AG10803 (cell line): ENCODE measurements at regions not wholly inside any gene's neighbourhood (a gene's known extent, or its start where the extent isn't known, plus 50 kb on each side); places are given as distances from the start of the nearest gene placed in this dataset.

Experiments used
- DNase-seq: peaks from one replicate; pipeline ENCODE4 v3.0.0; 2010; ENCODE audit warnings: low read depth
- H3K4me3 ChIP-seq: 2 replicates; pipeline ENCODE4 v1.5.1; 2011; ENCODE audit warnings: mild to moderate bottlenecking, low read length, control low read depth
- TF ChIP-seq, protein P1 (sequence below): conservative IDR thresholded peaks from 2 replicates; pipeline ENCODE4 v1.5.1; 2011; ENCODE audit warnings: mild to moderate bottlenecking, low read length, control low read depth, inconsistent platforms

- TF ChIP-seq, protein P1, sequence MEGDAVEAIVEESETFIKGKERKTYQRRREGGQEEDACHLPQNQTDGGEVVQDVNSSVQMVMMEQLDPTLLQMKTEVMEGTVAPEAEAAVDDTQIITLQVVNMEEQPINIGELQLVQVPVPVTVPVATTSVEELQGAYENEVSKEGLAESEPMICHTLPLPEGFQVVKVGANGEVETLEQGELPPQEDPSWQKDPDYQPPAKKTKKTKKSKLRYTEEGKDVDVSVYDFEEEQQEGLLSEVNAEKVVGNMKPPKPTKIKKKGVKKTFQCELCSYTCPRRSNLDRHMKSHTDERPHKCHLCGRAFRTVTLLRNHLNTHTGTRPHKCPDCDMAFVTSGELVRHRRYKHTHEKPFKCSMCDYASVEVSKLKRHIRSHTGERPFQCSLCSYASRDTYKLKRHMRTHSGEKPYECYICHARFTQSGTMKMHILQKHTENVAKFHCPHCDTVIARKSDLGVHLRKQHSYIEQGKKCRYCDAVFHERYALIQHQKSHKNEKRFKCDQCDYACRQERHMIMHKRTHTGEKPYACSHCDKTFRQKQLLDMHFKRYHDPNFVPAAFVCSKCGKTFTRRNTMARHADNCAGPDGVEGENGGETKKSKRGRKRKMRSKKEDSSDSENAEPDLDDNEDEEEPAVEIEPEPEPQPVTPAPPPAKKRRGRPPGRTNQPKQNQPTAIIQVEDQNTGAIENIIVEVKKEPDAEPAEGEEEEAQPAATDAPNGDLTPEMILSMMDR, result no peak
- no peak overlapping the region for H3K4me3 ChIP-seq
- DNase-seq, result no peak
These were observed 1038.2 kb downstream of the TECRL start for GRCh38 chr4:63371001-63371400.

GRCh38 chr4:63361628-63362027 lies 1047.6 kb downstream of the TECRL start:
- DNase-seq, result no peak
- no peak overlapping the region for H3K4me3 ChIP-seq
- TF ChIP-seq, protein P1, result no peak

DNA sequence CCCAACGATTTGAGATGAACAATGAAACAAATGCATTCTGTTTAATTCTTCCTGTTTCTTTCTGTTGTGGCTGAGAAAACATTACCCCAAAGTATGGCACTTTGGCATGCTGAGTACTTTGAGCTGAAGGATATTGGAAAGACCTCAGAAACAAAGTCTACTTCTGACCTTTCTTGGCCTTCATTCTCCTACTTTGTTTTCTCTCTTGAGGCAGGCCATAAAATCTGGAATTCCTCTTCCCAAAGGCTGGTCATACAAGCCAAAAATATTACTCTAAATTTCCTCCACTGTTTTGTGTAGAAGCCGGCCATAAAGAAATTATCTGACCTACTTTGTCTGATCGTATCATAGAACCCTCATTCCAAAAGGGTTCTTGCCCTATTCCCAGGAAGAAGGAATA lies 1048.2 kb downstream of the TECRL start:
- H3K4me3 ChIP-seq, result no peak overlapping the region
- TF ChIP-seq, protein P1, result no peak
- no peak for DNase-seq

GRCh38 chr4:63349674-63350025 lies 1059.6 kb downstream of the TECRL start:
- DNase-seq, result no peak
- no peak overlapping the region for H3K4me3 ChIP-seq
- TF ChIP-seq, protein P1, result no peak

DNA sequence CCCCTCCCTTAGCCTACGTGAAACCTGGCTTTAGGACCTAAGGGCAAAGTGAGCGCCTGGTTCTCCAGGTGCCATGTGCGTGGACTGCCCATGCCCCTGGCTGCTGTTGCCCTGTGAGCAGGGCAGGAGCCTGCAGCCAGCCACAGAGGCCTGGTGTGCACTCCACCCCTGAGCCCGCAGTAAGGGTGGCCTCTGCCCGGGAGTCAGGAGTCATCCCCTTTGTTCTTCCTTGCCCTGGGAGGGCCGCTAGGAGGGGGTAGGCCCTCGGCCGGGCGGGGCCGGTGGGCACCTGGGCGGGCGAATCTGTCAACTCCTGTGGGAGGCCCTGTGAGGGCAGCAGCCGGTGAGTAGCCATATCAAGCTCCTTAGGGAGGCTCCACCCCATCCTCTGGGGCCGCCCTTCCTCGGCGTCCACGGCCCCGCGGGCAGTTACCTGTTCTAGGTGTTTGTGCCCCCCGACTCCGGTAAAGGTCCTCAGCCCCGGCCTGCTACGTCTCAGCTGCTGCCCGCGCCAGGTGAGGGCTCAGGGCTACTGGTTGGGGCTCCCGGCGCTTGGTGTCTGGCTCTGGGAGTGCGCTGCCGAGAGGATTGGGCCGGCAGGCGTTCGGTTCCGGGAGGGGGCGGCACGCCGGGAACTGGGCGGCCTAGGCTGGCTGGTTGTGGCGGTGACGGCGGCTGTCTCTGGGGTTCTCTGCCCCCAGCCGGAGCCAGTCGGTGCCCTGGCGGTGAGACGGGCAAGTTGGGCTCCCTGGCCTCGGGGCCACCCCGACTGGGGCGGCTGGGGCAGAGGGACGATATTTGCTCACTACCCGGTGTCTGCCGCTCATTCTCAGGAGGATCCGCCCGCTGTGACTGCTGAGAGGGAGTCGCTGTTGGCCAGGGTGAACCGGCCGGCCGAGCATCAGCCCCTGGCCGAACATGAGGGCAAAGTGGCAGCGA lies 1060.2 kb downstream of the TECRL start:
- TF ChIP-seq, protein P1, result no peak
- H3K4me3 ChIP-seq, result no peak overlapping the region
- no peak for DNase-seq

DNA sequence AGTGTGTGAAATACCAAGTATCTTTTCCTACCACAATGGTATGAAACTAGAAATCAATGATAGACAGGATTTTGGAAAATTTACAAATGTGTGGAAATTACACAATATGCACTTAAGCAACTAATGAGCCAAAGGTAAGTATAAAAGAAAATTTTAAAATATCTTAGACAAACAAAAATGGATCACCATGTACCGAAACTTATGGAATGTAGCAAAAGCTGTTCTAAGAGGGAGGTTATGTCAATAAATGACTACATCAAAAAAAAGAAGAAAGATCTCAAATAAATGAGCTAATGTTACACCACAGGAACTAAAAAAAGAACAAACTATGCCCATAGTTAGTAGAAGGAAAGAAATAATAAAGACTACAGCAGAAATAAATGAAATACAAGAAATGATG lies 1084.1 kb downstream of the TECRL start:
- TF ChIP-seq, protein P1, result no peak

DNA sequence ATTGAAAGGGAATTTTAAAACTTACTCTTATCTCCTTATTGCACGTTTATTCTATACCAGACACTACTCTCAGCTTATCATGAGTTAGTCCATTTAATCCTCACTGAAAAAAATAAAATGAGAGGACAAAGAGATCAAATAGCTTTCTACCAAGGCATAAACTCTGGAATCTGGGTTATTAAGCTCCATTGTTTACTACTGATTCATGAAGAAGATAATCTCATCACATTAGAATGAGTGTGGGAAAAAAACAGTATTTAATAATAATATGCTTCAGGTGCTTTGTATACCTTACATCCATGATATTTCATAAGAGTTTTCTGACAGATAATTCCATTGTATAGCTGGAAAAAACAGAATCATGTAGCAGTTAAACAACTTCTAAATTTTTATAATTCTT lies 1092.6 kb downstream of the TECRL start:
- TF ChIP-seq, protein P1, result no peak
- DNase-seq, result no peak
- H3K4me3 ChIP-seq, result no peak overlapping the region

More for the DNA sequence above, 1084.1 kb downstream of the TECRL start:
- no peak for DNase-seq
- H3K4me3 ChIP-seq, result no peak overlapping the region
